GM23248 (cell line): ENCODE measurements at regions not wholly inside any gene's neighbourhood (a gene's known extent, or its start where the extent isn't known, plus 50 kb on each side); places are given as distances from the start of the nearest gene placed in this dataset.

Experiments
- DNase-seq: peaks from one replicate; pipeline ENCODE4 v3.0.0-alpha.2; 2015
- H2AFZ ChIP-seq: fragments of 200-600 bp; sonication (generic); 2 replicates; pipeline ENCODE4 v1.6.1; 2016; ENCODE audit warnings: antibody characterized with exemption
- H3F3A ChIP-seq: fragments of 200-600 bp; sonication (generic); 2 replicates; pipeline ENCODE4 v1.6.1; 2016; ENCODE audit warnings: mild to moderate bottlenecking, antibody characterized with exemption, mixed run types; ENCODE audit not compliant: insufficient read depth
- H3K27ac ChIP-seq: fragments of 200-600 bp; sonication (generic); 2 replicates; pipeline ENCODE4 v1.5.1; 2016; ENCODE audit warnings: mild to moderate bottlenecking
- H3K27me3 ChIP-seq: fragments of 200-600 bp; sonication (generic); replicated peaks from 2 replicates; pipeline ENCODE4 v1.6.1; 2016; ENCODE audit warnings: mild to moderate bottlenecking; ENCODE audit not compliant: insufficient read depth
- H3K36me3 ChIP-seq: fragments of 200-600 bp; sonication (generic); 2 replicates; pipeline ENCODE4 v1.6.1; 2016; ENCODE audit warnings: low read depth, mild to moderate bottlenecking
- H3K4me1 ChIP-seq: fragments of 200-600 bp; sonication (generic); 2 replicates; pipeline ENCODE4 v1.6.1; 2016; ENCODE audit warnings: mild to moderate bottlenecking; ENCODE audit not compliant: insufficient read depth
- H3K4me2 ChIP-seq: fragments of 200-600 bp; sonication (generic); one replicate; pipeline ENCODE4 v1.6.1; 2016; ENCODE audit warnings: mild to moderate bottlenecking; ENCODE audit not compliant: unreplicated experiment
- H3K4me3 ChIP-seq: fragments of 200-600 bp; sonication (generic); 2 replicates; pipeline ENCODE4 v1.5.1; 2016; ENCODE audit warnings: mild to moderate bottlenecking
- H3K79me2 ChIP-seq: fragments of 200-600 bp; sonication (generic); 2 replicates; pipeline ENCODE4 v1.6.1; 2016; ENCODE audit warnings: mild to moderate bottlenecking; ENCODE audit not compliant: insufficient read depth
- H3K9ac ChIP-seq: fragments of 200-600 bp; sonication (generic); 2 replicates; pipeline ENCODE4 v1.6.1; 2016; ENCODE audit warnings: mild to moderate bottlenecking
- H3K9me2 ChIP-seq: fragments of 200-600 bp; sonication (generic); 2 replicates; pipeline ENCODE4 v1.6.1; 2016; ENCODE audit warnings: mixed run types, mild to moderate bottlenecking, moderate library complexity; ENCODE audit not compliant: insufficient read depth
- H3K9me3 ChIP-seq: fragments of 200-600 bp; sonication (generic); one replicate; pipeline ENCODE4 v1.6.1; 2017; ENCODE audit warnings: low read depth
- H4K20me1 ChIP-seq: fragments of 200-600 bp; sonication (generic); 2 replicates; pipeline ENCODE4 v1.6.0; 2016; ENCODE audit not compliant: insufficient read depth
- EZH2 ChIP-seq: fragments of 200-600 bp; sonication (generic); IDR thresholded peaks from 2 replicates; pipeline ENCODE4 v1.6.1; 2018; ENCODE audit warnings: antibody characterized with exemption, mild to moderate bottlenecking; ENCODE audit not compliant: insufficient read depth, poor library complexity, severe bottlenecking
- EZH2phosphoT487 ChIP-seq: fragments of 200-600 bp; sonication (generic); IDR thresholded peaks from 2 replicates; pipeline ENCODE4 v1.6.1; 2018; ENCODE audit warnings: antibody characterized with exemption, moderate library complexity, mild to moderate bottlenecking, low read depth; ENCODE audit not compliant: insufficient read depth
- WGBS, 2 experiments: methylation state at CpG; one replicate each; pipeline ENCODE4 v1.1.6; 2015 to 2017; ENCODE audit warnings: low lambda C conversion rate in 2 of 2, low coverage in 1 of 2; ENCODE audit errors: missing lambda C conversion rate in 2 of 2; 5-methylcytosine and 5-hydroxymethylcytosine counted together
- in situ Hi-C: fragments of 300-500 bp; cut with MboI; formaldehyde crosslinking; loops from 2 replicates; pipeline ENCODE4 v1.15.0; 2020

DNA sequence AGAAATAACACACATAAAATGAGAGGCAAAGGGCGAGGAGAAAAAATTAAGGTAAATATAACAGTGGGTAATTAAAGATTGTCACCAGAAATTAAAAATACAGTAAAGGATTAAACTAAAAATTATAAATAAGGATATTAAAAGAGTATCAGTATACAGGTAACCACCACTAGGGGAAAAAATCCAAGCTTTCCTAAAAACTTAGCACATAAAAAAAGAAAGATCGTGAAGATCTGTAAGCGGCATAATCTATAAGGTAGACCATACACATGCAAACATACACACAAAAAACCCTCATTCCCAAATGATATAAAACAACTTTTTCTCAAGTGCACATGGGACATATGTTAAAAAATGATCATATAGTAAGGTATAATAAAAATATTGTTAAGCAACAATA, 577.3 kb upstream of the NUDT12 start:
- DNase-seq = no peak
- H3K9me2 ChIP-seq = no peaks in the 10 kb centered on the region
- H3K36me3 ChIP-seq = no peaks in the 10 kb centered on the region
- H3K79me2 ChIP-seq = no peaks in the 10 kb centered on the region
- TF ChIP-seq EZH2phosphoT487 (no peak), EZH2 (no peak)
- H3K4me3 ChIP-seq = no peak overlapping the region
- H3K4me2 ChIP-seq = no peak overlapping the region
- peaks cover 4% of the 10 kb centered on the region for H3K9me3 ChIP-seq
- no peaks in the 10 kb centered on the region for H4K20me1 ChIP-seq
- WGBS, 2 experiments = 52% methylated on average over 3 of the region's 3 CpGs
- in situ Hi-C loops = no loop called here
- no peaks in the 10 kb centered on the region for H3F3A ChIP-seq
- no peak overlapping the region for H3K27ac ChIP-seq
- H2AFZ ChIP-seq = no peak overlapping the region
- no peak overlapping the region for H3K9ac ChIP-seq
- no peaks in the 10 kb centered on the region for H3K4me1 ChIP-seq
- no peaks in the 10 kb centered on the region for H3K27me3 ChIP-seq

DNA sequence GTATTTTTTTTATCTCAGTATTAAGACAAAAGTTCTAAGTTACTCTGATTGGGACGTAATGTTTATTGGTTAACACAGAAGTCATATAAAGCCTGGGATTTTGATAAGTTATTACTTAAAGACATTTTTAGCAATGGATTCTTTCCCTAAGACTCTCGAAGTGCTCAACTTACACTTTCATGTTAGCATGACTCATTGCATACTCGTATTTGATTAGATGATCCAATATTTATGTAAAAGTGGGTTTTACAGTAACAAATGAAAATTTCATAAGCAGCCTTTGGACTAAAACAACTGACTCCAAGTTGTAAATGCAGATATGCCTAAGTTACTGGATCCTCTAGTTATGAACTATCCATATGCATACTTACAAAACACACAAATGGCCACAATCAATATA, 567.7 kb upstream of the NUDT12 start:
- TF ChIP-seq EZH2phosphoT487 (no peak), EZH2 (no peak)
- 19 to 20% methylated on average over 3 of the region's 3 CpGs for WGBS, 2 experiments
- Histone ChIP-seq H3K9ac (no peak overlapping the region), H3K27ac (no peak overlapping the region), H3K9me2 (no peaks in the 10 kb centered on the region), H3K4me3 (no peak overlapping the region), H3F3A (no peaks in the 10 kb centered on the region), H4K20me1 (no peaks in the 10 kb centered on the region), H2AFZ (no peak overlapping the region), H3K9me3 (no peaks in the 10 kb centered on the region), H3K79me2 (no peaks in the 10 kb centered on the region), H3K4me1 (no peaks in the 10 kb centered on the region), H3K4me2 (no peak overlapping the region), H3K27me3 (no peaks in the 10 kb centered on the region), H3K36me3 (no peaks in the 10 kb centered on the region)
- DNase-seq = no peak
- in situ Hi-C loops = no loop called here

DNA sequence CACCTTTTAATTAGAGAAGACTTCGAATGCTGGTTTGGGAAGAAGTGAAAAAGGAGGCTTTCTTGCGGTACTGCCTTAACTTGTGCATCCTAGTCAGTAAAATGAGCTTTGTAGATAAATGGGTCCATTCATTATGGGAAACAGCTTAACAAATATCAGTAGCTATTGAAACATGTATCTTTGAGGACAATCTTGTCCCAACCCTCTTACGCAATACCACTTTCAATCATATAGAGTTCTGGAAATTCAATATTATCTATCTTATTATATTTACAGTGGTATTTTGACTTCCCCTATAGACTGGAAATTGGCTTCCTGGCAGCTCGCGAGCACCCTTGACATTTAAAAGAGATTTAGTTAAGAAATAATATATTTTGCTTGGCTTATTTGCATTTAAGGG, 565.8 kb upstream of the NUDT12 start:
- in situ Hi-C loops = no loop called here

DNA sequence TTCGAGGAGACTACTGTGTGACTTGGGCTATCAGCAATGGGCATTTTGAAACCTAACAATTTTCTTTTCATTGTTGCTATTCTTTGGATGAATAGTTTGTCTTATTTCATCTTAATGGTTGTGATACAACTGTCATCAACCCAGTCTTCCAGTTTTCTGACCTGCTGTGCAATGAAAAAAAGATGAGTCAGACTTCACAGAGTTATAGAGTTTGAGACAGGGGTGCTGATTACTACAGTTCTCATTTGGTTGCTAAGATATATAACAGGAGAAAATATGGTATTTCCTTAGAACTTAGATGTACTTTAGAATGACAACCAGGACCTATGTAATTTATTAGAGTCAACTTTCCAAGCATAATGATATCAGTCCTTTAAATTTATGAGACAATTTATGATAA, 564.4 kb upstream of the NUDT12 start:
- TF ChIP-seq EZH2phosphoT487 (no peak), EZH2 (no peak)
- no peaks in the 10 kb centered on the region for H3K36me3 ChIP-seq
- H3K4me2 ChIP-seq = no peak overlapping the region
- no peak overlapping the region for H3K9ac ChIP-seq
- H3K27ac ChIP-seq = no peak overlapping the region
- H3K27me3 ChIP-seq = no peaks in the 10 kb centered on the region
- no peaks in the 10 kb centered on the region for H4K20me1 ChIP-seq
- no peaks in the 10 kb centered on the region for H3K9me3 ChIP-seq
- in situ Hi-C loops = no loop called here
- H3K79me2 ChIP-seq = no peaks in the 10 kb centered on the region
- H3K4me1 ChIP-seq = no peaks in the 10 kb centered on the region
- H3K4me3 ChIP-seq = no peak overlapping the region
- no peak for DNase-seq
- no peaks in the 10 kb centered on the region for H3F3A ChIP-seq
- WGBS, 2 experiments = 0 to 9% methylated on average over 1 of the region's 1 CpG
- H3K9me2 ChIP-seq = no peaks in the 10 kb centered on the region
- H2AFZ ChIP-seq = no peak overlapping the region

More for the DNA sequence above, 565.8 kb upstream of the NUDT12 start:
- Histone ChIP-seq H3K27me3 (no peaks in the 10 kb centered on the region), H2AFZ (no peak overlapping the region), H3K4me2 (no peak overlapping the region), H3F3A (no peaks in the 10 kb centered on the region), H3K4me1 (no peaks in the 10 kb centered on the region), H3K9me2 (no peaks in the 10 kb centered on the region), H3K9ac (no peak overlapping the region), H3K36me3 (no peaks in the 10 kb centered on the region), H3K4me3 (no peak overlapping the region), H3K79me2 (no peaks in the 10 kb centered on the region), H3K9me3 (no peaks in the 10 kb centered on the region), H4K20me1 (no peaks in the 10 kb centered on the region), H3K27ac (no peak overlapping the region)
- TF ChIP-seq EZH2 (no peak), EZH2phosphoT487 (no peak)
- WGBS, 2 experiments = 48 to 53% methylated on average over 5 of the region's 5 CpGs
- no peak for DNase-seq

DNA sequence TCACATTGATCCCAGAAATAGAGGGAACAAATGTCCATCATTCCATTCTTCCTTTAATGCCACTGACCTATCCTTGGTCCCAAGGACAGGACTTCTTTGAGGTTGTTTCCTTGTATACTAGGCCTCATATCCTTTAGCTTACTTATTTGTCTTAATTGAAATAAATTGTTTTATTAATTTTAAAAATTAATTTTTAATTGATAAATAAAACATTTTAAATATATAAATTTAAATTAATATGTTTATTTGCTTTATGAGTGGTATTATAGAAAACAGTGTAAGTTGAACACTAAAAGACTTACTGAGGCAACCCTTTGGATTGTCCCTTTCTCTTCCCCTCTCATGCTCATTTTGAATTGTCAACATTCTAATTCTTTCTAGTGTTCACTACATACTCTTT, 556.9 kb upstream of the NUDT12 start:
- Histone ChIP-seq H3K4me1 (no peaks in the 10 kb centered on the region), H3K27me3 (no peaks in the 10 kb centered on the region), H3K9ac (no peak overlapping the region), H3K4me3 (no peak overlapping the region), H3K79me2 (no peaks in the 10 kb centered on the region), H3K27ac (no peak overlapping the region), H3K36me3 (no peaks in the 10 kb centered on the region), H3F3A (no peaks in the 10 kb centered on the region), H2AFZ (no peak overlapping the region), H3K9me3 (peaks cover 3% of the 10 kb centered on the region), H4K20me1 (no peaks in the 10 kb centered on the region; the same call in 1 of the 2 replicates), H3K4me2 (no peak overlapping the region), H3K9me2 (no peaks in the 10 kb centered on the region)
- in situ Hi-C loops = no loop called here
- no peak for TF ChIP-seq EZH2
- no peak for TF ChIP-seq EZH2phosphoT487
- DNase-seq = no peak
